ENCODE measurements at regions not wholly inside any gene's neighbourhood (a gene's known extent, or its start where the extent isn't known, plus 50 kb on each side); places are given as distances from the start of the nearest gene placed in this dataset.

DNA sequence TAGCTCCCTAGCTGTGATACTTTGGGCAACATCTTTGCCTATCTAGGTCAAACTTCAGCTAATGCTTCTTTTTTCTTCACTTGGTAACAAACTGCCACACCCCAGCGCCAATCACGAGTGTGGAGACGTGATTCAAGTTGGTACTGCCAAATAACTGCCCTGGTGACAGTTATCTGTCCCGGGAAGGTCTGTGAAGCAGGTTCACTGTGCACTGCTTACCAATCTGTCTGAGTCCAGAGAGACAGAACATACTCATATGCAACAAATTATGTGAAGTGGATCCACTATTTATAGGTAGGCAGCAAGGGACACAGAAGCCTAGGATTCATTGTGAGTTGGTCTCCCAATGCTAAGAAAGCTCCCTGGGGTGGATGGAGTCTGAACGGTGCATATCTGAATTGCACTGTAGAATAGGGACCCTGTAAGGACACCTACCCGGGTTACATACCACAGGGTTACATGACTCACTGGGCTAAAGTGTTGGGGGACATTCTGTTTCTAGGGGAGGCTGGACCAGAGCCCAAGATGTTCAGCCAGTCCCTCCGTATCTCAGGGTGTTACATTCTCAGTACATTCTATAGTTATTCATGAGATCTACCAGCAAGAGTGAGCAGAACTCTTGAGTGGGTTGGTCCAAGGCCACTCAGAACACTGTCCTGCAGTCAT, 95.4 kb upstream of the STC2 start:
- 81% methylated on average over 7 of the region's 7 CpGs for WGBS
- H3K27ac ChIP-seq = no peak overlapping the region
- no peaks in the 10 kb centered on the region for H3K9me3 ChIP-seq
- no peaks in the 10 kb centered on the region for H3K4me1 ChIP-seq
- H3K36me3 ChIP-seq = no peaks in the 10 kb centered on the region
- no peak for TF ChIP-seq POLR2AphosphoS5 (IDR thresholded peaks at IDR 0.05)
- no peak for TF ChIP-seq POLR2A (IDR thresholded peaks at IDR 0.05)
- TF ChIP-seq, protein P1, sequence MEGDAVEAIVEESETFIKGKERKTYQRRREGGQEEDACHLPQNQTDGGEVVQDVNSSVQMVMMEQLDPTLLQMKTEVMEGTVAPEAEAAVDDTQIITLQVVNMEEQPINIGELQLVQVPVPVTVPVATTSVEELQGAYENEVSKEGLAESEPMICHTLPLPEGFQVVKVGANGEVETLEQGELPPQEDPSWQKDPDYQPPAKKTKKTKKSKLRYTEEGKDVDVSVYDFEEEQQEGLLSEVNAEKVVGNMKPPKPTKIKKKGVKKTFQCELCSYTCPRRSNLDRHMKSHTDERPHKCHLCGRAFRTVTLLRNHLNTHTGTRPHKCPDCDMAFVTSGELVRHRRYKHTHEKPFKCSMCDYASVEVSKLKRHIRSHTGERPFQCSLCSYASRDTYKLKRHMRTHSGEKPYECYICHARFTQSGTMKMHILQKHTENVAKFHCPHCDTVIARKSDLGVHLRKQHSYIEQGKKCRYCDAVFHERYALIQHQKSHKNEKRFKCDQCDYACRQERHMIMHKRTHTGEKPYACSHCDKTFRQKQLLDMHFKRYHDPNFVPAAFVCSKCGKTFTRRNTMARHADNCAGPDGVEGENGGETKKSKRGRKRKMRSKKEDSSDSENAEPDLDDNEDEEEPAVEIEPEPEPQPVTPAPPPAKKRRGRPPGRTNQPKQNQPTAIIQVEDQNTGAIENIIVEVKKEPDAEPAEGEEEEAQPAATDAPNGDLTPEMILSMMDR (IDR thresholded peaks at IDR 0.05) = no peak
- TF ChIP-seq EP300 (IDR thresholded peaks at IDR 0.05) = no peak
- DNase-seq (ENCODE audit: low spot score in 2 of 2) = no peak
- no peak overlapping the region for H3K4me3 ChIP-seq
- no peaks in the 10 kb centered on the region for H3K27me3 ChIP-seq

DNA sequence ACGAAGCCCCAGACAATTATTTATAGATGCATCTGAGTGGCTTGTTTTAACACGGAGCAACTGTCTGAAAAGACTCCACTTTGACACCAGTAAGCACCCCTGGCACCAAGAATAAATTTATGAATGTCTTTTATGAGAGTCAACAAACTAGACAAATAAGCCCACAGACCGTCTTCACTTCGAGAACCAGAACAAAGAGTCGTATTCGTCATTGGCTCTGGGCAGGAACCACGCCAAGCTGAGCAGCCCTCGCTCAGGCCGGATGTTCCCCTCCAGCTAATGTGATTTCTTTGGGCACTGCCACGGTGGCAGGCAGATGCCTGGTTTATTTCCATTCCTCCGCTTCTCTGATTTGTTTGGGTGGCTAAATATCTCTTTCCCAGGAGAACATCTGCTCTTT, 91.9 kb upstream of the STC2 start:
- H3K4me1 ChIP-seq = no peaks in the 10 kb centered on the region
- no peaks in the 10 kb centered on the region for H3K36me3 ChIP-seq
- 65% methylated on average over 11 of the region's 11 CpGs for WGBS
- H3K27ac ChIP-seq = no peak overlapping the region
- TF ChIP-seq, protein P1 (IDR thresholded peaks at IDR 0.05) = no peak
- TF ChIP-seq POLR2AphosphoS5 (IDR thresholded peaks at IDR 0.05) (no peak), EP300 (IDR thresholded peaks at IDR 0.05) (no peak), POLR2A (IDR thresholded peaks at IDR 0.05) (no peak)
- no peak overlapping the region for H3K4me3 ChIP-seq
- no peak for DNase-seq (ENCODE audit: low spot score in 2 of 2)
- H3K27me3 ChIP-seq = no peaks in the 10 kb centered on the region
- no peaks in the 10 kb centered on the region for H3K9me3 ChIP-seq

DNA sequence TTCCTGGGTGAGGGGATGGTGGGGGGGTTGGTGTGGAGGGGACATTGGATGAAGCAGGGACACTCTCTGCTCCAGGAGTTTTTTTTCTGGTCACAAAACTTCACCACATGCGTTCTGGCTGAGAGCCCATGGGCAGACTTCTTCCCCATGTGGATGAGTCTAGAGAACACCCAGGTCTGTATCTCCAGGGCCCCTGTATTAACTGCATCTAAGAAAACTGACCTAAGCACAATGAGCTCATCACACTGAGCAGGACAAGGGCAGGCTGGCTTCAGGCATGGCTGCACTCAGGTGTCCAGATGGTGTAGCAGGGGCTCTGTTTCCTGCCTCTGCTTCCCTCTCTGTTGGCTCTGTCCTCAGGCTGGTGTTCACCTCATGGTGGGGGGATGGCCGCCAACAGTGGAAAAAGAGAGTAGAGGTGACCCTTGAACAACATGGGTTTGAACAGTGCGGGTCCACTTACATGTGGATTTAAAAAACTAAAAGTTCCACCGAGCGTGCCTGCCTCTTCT, 85.3 kb upstream of the STC2 start:
- Histone ChIP-seq H3K27me3 (peaks cover 4% of the 10 kb centered on the region), H3K27ac (no peak overlapping the region), H3K9me3 (no peaks in the 10 kb centered on the region), H3K4me3 (no peak overlapping the region), H3K4me1 (no peaks in the 10 kb centered on the region), H3K36me3 (no peaks in the 10 kb centered on the region)
- TF ChIP-seq POLR2AphosphoS5 (IDR thresholded peaks at IDR 0.05) = no peak
- TF ChIP-seq POLR2A (IDR thresholded peaks at IDR 0.05) = no peak
- TF ChIP-seq, protein P1 (IDR thresholded peaks at IDR 0.05) = no peak
- no peak for TF ChIP-seq EP300 (IDR thresholded peaks at IDR 0.05)
- DNase-seq (ENCODE audit: low spot score in 2 of 2) = no peak
- 90% methylated on average over 5 of the region's 5 CpGs for WGBS

DNA sequence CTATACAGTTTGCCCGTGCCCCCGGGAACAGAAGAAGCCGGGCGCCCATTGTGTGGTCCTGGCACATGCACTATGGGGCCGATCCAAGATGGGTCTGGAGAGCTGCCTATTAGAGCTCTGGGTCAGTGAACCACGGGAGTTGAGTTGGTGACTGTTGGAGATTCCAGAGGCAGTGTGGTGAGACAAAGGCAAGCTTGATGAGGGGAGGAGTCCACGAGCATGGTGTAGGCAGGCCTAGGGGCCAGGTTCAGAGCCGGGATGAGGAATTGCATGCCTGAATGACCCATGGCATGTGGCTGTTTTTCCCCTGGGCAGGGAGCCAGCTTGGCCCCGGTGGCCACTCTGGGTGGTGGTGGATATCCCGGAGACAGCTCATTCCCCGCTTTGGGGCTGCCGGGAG, 84.4 kb upstream of the STC2 start:
- no peak overlapping the region for H3K27ac ChIP-seq
- DNase-seq (ENCODE audit: low spot score in 2 of 2) = no peak
- H3K9me3 ChIP-seq = no peaks in the 10 kb centered on the region
- no peaks in the 10 kb centered on the region for H3K4me1 ChIP-seq
- H3K36me3 ChIP-seq = no peaks in the 10 kb centered on the region
- no peak overlapping the region for H3K4me3 ChIP-seq
- TF ChIP-seq EP300 (IDR thresholded peaks at IDR 0.05) (no peak), POLR2AphosphoS5 (IDR thresholded peaks at IDR 0.05) (no peak), POLR2A (IDR thresholded peaks at IDR 0.05) (no peak)
- WGBS = 77% methylated on average over 11 of the region's 12 CpGs
- H3K27me3 ChIP-seq = peaks cover 4% of the 10 kb centered on the region

DNA sequence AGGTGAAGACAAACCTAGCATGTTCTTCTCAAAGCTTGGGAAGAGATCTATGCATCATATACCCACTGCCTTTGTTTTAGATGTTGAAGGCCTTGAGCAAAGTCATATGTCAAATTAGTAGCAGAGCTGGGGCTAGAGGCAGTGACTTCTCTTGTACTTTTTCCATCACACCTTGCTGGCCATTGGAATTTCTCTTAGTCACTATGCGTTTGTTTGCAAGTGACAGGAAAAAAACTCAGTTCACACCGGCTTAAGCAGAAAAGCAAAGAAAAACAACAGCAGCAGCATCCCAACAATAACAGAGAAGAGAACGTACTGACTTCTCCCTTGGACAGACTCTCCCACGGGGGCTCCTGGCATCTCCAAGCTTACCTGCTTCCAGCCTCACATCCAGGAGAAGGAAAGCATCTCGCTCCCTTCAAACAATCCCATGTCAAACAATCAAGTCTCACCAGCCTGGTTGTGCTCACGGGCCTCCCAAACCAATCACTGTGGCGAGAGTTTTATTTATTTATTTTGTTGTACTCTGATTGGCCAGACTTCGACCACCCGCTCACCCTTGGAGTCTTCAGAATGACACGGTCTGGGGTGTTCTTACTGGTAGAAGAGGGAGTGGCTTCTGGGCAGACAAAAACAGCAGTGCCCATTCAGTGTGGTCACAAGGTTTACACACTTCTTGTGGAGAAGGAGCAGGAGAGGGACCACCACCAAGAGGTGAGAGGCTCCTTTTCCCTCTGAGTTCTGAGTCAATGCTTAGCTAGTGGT, 83.8 kb upstream of the STC2 start:
- no peaks in the 10 kb centered on the region for H3K36me3 ChIP-seq
- no peak overlapping the region for H3K27ac ChIP-seq
- DNase-seq (ENCODE audit: low spot score in 2 of 2) = no peak
- no peak for TF ChIP-seq EP300 (IDR thresholded peaks at IDR 0.05)
- TF ChIP-seq, protein P1 (IDR thresholded peaks at IDR 0.05) = no peak
- TF ChIP-seq POLR2A (IDR thresholded peaks at IDR 0.05) = no peak
- TF ChIP-seq POLR2AphosphoS5 (IDR thresholded peaks at IDR 0.05) = no peak
- no peak overlapping the region for H3K4me3 ChIP-seq
- H3K4me1 ChIP-seq = no peaks in the 10 kb centered on the region
- H3K9me3 ChIP-seq = no peaks in the 10 kb centered on the region
- peaks cover 4% of the 10 kb centered on the region for H3K27me3 ChIP-seq
- 77% methylated on average over 10 of the region's 10 CpGs for WGBS
